ENCODE measurements at regions not wholly inside any gene's neighbourhood (a gene's known extent, or its start where the extent isn't known, plus 50 kb on each side); places are given as distances from the start of the nearest gene placed in this dataset.

- intact Hi-C loops (cut with micrococcal nuclease; ENCODE audit: unreplicated experiment): no loop called here
- ChIA-PET CTCF (no interaction called here), POLR2A (ENCODE audit: low non-redundant PET) (no interaction called here)
- Histone ChIP-seq H3K4me3 (ENCODE audit: low read depth, low read length, poor library complexity, severe bottlenecking) (peak overlapping the region; percentile 19), H3K36me3 (ENCODE audit: insufficient read depth, low read length, poor library complexity, severe bottlenecking) (no peaks in the 10 kb centered on the region), H3K9me3 (ENCODE audit: low read depth, low read length, poor library complexity, severe bottlenecking) (no peaks in the 10 kb centered on the region), H3K4me1 (ENCODE audit: insufficient read depth, low read length, poor library complexity, severe bottlenecking) (peaks cover 2% of the 10 kb centered on the region), H3K27me3 (replicated peaks; ENCODE audit: insufficient read depth, low read depth, low read length, poor library complexity) (no peaks in the 10 kb centered on the region), H3K27ac (ENCODE audit: low read depth, low read length, poor library complexity, severe bottlenecking) (no peak overlapping the region)
- TF ChIP-seq EZH2 (IDR thresholded peaks at IDR 0.05; ENCODE audit: borderline replicate concordance, low read depth, low read length, poor library complexity, severe bottlenecking): no peak
- DNase-seq (ENCODE audit: low spot score): peak; percentile 44
- no TSS peak for BruUV-seq (replicated peaks)
Measured at GRCh38 chr18:57930476-57930875, 113.5 kb upstream of the NEDD4L start.

- H3K36me3 ChIP-seq (ENCODE audit: insufficient read depth, low read length, poor library complexity, severe bottlenecking): no peaks in the 10 kb centered on the region
- no TSS peak for BruUV-seq (replicated peaks)
- H3K4me1 ChIP-seq (ENCODE audit: insufficient read depth, low read length, poor library complexity, severe bottlenecking): peaks cover 2% of the 10 kb centered on the region
- H3K27ac ChIP-seq (ENCODE audit: low read depth, low read length, poor library complexity, severe bottlenecking): no peak overlapping the region
- H3K9me3 ChIP-seq (ENCODE audit: low read depth, low read length, poor library complexity, severe bottlenecking): no peaks in the 10 kb centered on the region
- CTCF ChIA-PET: no interaction called here
- no peak overlapping the region for H3K4me3 ChIP-seq (ENCODE audit: low read depth, low read length, poor library complexity, severe bottlenecking)
- POLR2A ChIA-PET (ENCODE audit: low non-redundant PET): no interaction called here
- no peak for DNase-seq (ENCODE audit: low spot score)
- intact Hi-C loops (cut with micrococcal nuclease; ENCODE audit: unreplicated experiment): no loop called here
- no peaks in the 10 kb centered on the region for H3K27me3 ChIP-seq (replicated peaks; ENCODE audit: insufficient read depth, low read depth, low read length, poor library complexity)
- TF ChIP-seq EZH2 (IDR thresholded peaks at IDR 0.05; ENCODE audit: borderline replicate concordance, low read depth, low read length, poor library complexity, severe bottlenecking) (no peak), CTCF (conservative IDR thresholded peaks at IDR 0.05; ENCODE audit: low read depth, low read length) (no peak)
Measured at GRCh38 chr18:57929922-57930321, 114.1 kb upstream of the NEDD4L start.

- no peak overlapping the region for H3K4me3 ChIP-seq (ENCODE audit: low read depth, low read length, poor library complexity, severe bottlenecking)
- H3K9me3 ChIP-seq (ENCODE audit: low read depth, low read length, poor library complexity, severe bottlenecking): no peaks in the 10 kb centered on the region
- ChIA-PET CTCF (no interaction called here), POLR2A (ENCODE audit: low non-redundant PET) (no interaction called here)
- BruUV-seq (replicated peaks): no TSS peak
- H3K27ac ChIP-seq (ENCODE audit: low read depth, low read length, poor library complexity, severe bottlenecking): no peak overlapping the region
- H3K27me3 ChIP-seq (replicated peaks; ENCODE audit: insufficient read depth, low read depth, low read length, poor library complexity): no peaks in the 10 kb centered on the region
- peaks cover 2% of the 10 kb centered on the region for H3K4me1 ChIP-seq (ENCODE audit: insufficient read depth, low read length, poor library complexity, severe bottlenecking)
- no peak for TF ChIP-seq CTCF (conservative IDR thresholded peaks at IDR 0.05; ENCODE audit: low read depth, low read length)
- TF ChIP-seq EZH2 (IDR thresholded peaks at IDR 0.05; ENCODE audit: borderline replicate concordance, low read depth, low read length, poor library complexity, severe bottlenecking): no peak
- intact Hi-C loops (cut with micrococcal nuclease; ENCODE audit: unreplicated experiment): no loop called here
- no peaks in the 10 kb centered on the region for H3K36me3 ChIP-seq (ENCODE audit: insufficient read depth, low read length, poor library complexity, severe bottlenecking)
- no peak for DNase-seq (ENCODE audit: low spot score)
Measured at GRCh38 chr18:57928466-57928865, 115.6 kb upstream of the NEDD4L start.

GRCh38 chr18:57927511-57927910, 116.5 kb upstream of the NEDD4L start:
- CTCF ChIA-PET: no interaction called here
- H3K27ac ChIP-seq (ENCODE audit: low read depth, low read length, poor library complexity, severe bottlenecking): no peak overlapping the region
- intact Hi-C loops (cut with micrococcal nuclease; ENCODE audit: unreplicated experiment): no loop called here

More at GRCh38 chr18:57927511-57927910, 116.5 kb upstream of the NEDD4L start:
- BruUV-seq (replicated peaks): no TSS peak
- Histone ChIP-seq H3K4me3 (ENCODE audit: low read depth, low read length, poor library complexity, severe bottlenecking) (no peak overlapping the region), H3K27me3 (replicated peaks; ENCODE audit: insufficient read depth, low read depth, low read length, poor library complexity) (no peaks in the 10 kb centered on the region), H3K4me1 (ENCODE audit: insufficient read depth, low read length, poor library complexity, severe bottlenecking) (peaks cover 2% of the 10 kb centered on the region), H3K36me3 (ENCODE audit: insufficient read depth, low read length, poor library complexity, severe bottlenecking) (no peaks in the 10 kb centered on the region), H3K9me3 (ENCODE audit: low read depth, low read length, poor library complexity, severe bottlenecking) (no peaks in the 10 kb centered on the region)
- POLR2A ChIA-PET (ENCODE audit: low non-redundant PET): no interaction called here
- no peak for DNase-seq (ENCODE audit: low spot score)
- no peak for TF ChIP-seq EZH2 (IDR thresholded peaks at IDR 0.05; ENCODE audit: borderline replicate concordance, low read depth, low read length, poor library complexity, severe bottlenecking)
- no peak for TF ChIP-seq CTCF (conservative IDR thresholded peaks at IDR 0.05; ENCODE audit: low read depth, low read length)

All from A673 (cell line).